K562 (cell line): ENCODE measurements at regions not wholly inside any gene's neighbourhood (a gene's known extent, or its start where the extent isn't known, plus 50 kb on each side); places are given as distances from the start of the nearest gene placed in this dataset.

ENCODE experiments used
- ATAC-seq: fragments of 200-7000 bp; cut with Tn5 transposase; 3 replicates; pipeline ENCODE4 v1.9.1; 2020; ENCODE audit warnings: moderate library complexity
- BruUV-seq: library from RNA; stranded (reverse); fragments of 400-500 nt; replicated peaks from 2 replicates; lab custom pipeline; 2021; lab: Mats Ljungman, UMichigan
- CTCF ChIA-PET: fragments of 300-600 bp; formaldehyde crosslinking; extraction: SDS; loops from one replicate; lab custom pipeline; 2021; ENCODE audit warnings: low intra/inter-chr PET ratio; lab: Yijun Ruan, JAX
- POLR2A ChIA-PET: fragments of 300-600, 350-650 bp; sonication (Branson Sonifier 250); formaldehyde crosslinking; extraction: SDS; loops from one replicate; lab custom pipeline; 2021; ENCODE audit warnings: antibody characterized with exemption, inconsistent platforms; lab: Yijun Ruan, JAX
- DNase-seq, 4 experiments: peaks; one replicate each; pipeline versions ENCODE4 v3.0.0 to v3.0.0-alpha.2; 2011 to 2018; ENCODE audit warnings: low spot score in 3 of 4, mixed read lengths in 3 of 4; ENCODE audit errors: extremely low read depth in 1 of 4
- FAIRE-seq: peaks from 2 replicates; lab custom pipeline; 2011; peaks lifted over from hg19 to GRCh38; lab: Jason Lieb, UNC
- H2AFZ ChIP-seq: 2 replicates; pipeline ENCODE4 v1.6.0; 2011; ENCODE audit warnings: low read depth, low read length, control low read depth, inconsistent platforms
- H3K27ac ChIP-seq: fragments of 200-600 bp; 3 replicates; pipeline ENCODE4 v1.8.0; 2011; ENCODE audit warnings: low read depth, mild to moderate bottlenecking, control low read depth, inconsistent platforms, low read length, moderate library complexity, mixed read lengths; ENCODE audit errors: extremely low read depth
- H3K27me3 ChIP-seq, 2 experiments: fragments of 300-600 bp in 1 of 2; 2 replicates in 1 of 2; 3 replicates in 1 of 2; pipeline versions ENCODE4 v1.6.0 to v1.8.0; 2011; ENCODE audit warnings: inconsistent platforms in 2 of 2, low read length in 2 of 2, mild to moderate bottlenecking in 1 of 2, mixed read lengths in 1 of 2, moderate library complexity in 1 of 2; ENCODE audit not compliant: control insufficient read depth in 2 of 2, insufficient read depth in 2 of 2
- H3K36me3 ChIP-seq: fragments of 300-600 bp; 3 replicates; pipeline ENCODE4 v1.8.0; 2011; ENCODE audit warnings: mild to moderate bottlenecking, low read length, inconsistent platforms; ENCODE audit not compliant: control insufficient read depth, insufficient read depth
- H3K4me1 ChIP-seq, 2 experiments: fragments of 200-600 bp in 1 of 2; replicated peaks in 1 of 2; 2 replicates in 1 of 2; 3 replicates in 1 of 2; pipeline versions ENCODE4 v1.5.1 to v1.8.0; 2011; ENCODE audit warnings: inconsistent platforms in 2 of 2, low read length in 2 of 2, mild to moderate bottlenecking in 1 of 2, mixed read lengths in 1 of 2, moderate library complexity in 1 of 2; ENCODE audit not compliant: control insufficient read depth in 2 of 2, insufficient read depth in 2 of 2
- H3K4me2 ChIP-seq: 2 replicates; pipeline ENCODE4 v1.6.1; 2011; ENCODE audit warnings: low read length, control low read depth, inconsistent platforms, mixed read lengths; ENCODE audit not compliant: insufficient read depth
- H3K4me3 ChIP-seq: fragments of 200-600 bp; sonication (generic), shearing (Covaris generic); 2 replicates; pipeline ENCODE4 v1.5.1; 2016; ENCODE audit warnings: control low read depth, inconsistent platforms
- H3K79me2 ChIP-seq: fragments of 200-600 bp; 3 replicates; pipeline ENCODE4 v1.8.0; 2011; ENCODE audit warnings: low read length, inconsistent platforms; ENCODE audit not compliant: control insufficient read depth, insufficient read depth
- H3K9ac ChIP-seq, 2 experiments: 2 replicates each; pipeline versions ENCODE4 v1.6.0 to v1.6.1; 2011; ENCODE audit warnings: low read depth in 2 of 2, low read length in 2 of 2, control low read depth in 1 of 2, inconsistent platforms in 1 of 2, mild to moderate bottlenecking in 1 of 2, mixed read lengths in 1 of 2; ENCODE audit not compliant: insufficient read depth in 1 of 2
- H3K9me1 ChIP-seq: one replicate; pipeline ENCODE4 v1.6.0; 2011; ENCODE audit warnings: inconsistent platforms, mild to moderate bottlenecking, low read length, moderate library complexity; ENCODE audit not compliant: control insufficient read depth, insufficient read depth
- H3K9me3 ChIP-seq: replicated peaks from 2 replicates; pipeline ENCODE4 v1.5.1; 2011; ENCODE audit warnings: low read depth, low read length, inconsistent platforms; ENCODE audit not compliant: control insufficient read depth, insufficient read depth
- H4K20me1 ChIP-seq: replicated peaks from 2 replicates; pipeline ENCODE4 v1.6.1; 2011; ENCODE audit warnings: low read length, inconsistent platforms, mixed read lengths; ENCODE audit not compliant: control insufficient read depth, insufficient read depth
- CBX3 ChIP-seq, 2 experiments: IDR thresholded peaks; 1 replicate in 1 of 2; 2 replicates in 1 of 2; pipeline ENCODE4 v1.6.1; 2012; ENCODE audit warnings: inconsistent platforms in 2 of 2, low read length in 2 of 2, borderline replicate concordance in 1 of 2, control low read depth in 1 of 2
- FOXM1 ChIP-seq, 2 experiments: fragments of 450-650 bp in 1 of 2; sonication (generic) in 1 of 2; formaldehyde crosslinking in 1 of 2; IDR thresholded peaks; 2 replicates each; pipeline versions ENCODE4 v1.6.1 to v1.9.0; 2017 to 2022; ENCODE audit warnings: low read depth in 2 of 2, mild to moderate bottlenecking in 2 of 2, missing genetic modification reagents in 1 of 2, moderate library complexity in 1 of 2
- GABPB1 ChIP-seq: sonication (generic); formaldehyde crosslinking; IDR thresholded peaks from 2 replicates; pipeline ENCODE4 v1.8.0; 2022; ENCODE audit warnings: mild to moderate bottlenecking, missing genetic modification reagents
- GTF2F1 ChIP-seq: IDR thresholded peaks from 2 replicates; pipeline ENCODE4 v1.6.1; 2011; ENCODE audit warnings: low read depth, low read length, improper control_type of control experiment
- KDM4B ChIP-seq, 2 experiments: fragments of 450-650 bp in 1 of 2; sonication (generic) in 1 of 2; IDR thresholded peaks; 2 replicates each; pipeline ENCODE4 v1.6.1; 2016 to 2017; ENCODE audit warnings: borderline replicate concordance in 2 of 2, antibody characterized with exemption in 1 of 2, low read depth in 1 of 2, mild to moderate bottlenecking in 1 of 2
- PRPF4 ChIP-seq: fragments of 200-400 bp; formaldehyde crosslinking; IDR thresholded peaks from one replicate; pipeline ENCODE4 v1.6.1; 2017; ENCODE audit warnings: low read length, low read depth, mild to moderate bottlenecking; ENCODE audit not compliant: insufficient read depth, poor library complexity, severe bottlenecking
- SAFB ChIP-seq: fragments of 200-400 bp; formaldehyde crosslinking; IDR thresholded peaks from 2 replicates; pipeline ENCODE4 v1.6.1; 2017; ENCODE audit warnings: low read depth, low read length, borderline replicate concordance
- SMAD3 ChIP-seq: fragments of 450-650 bp; formaldehyde crosslinking; conservative IDR thresholded peaks from 2 replicates; pipeline ENCODE4 v1.4.0; 2020; ENCODE audit warnings: mild to moderate bottlenecking
- TGIF2 ChIP-seq: sonication (generic); formaldehyde crosslinking; IDR thresholded peaks from 2 replicates; pipeline ENCODE4 v1.8.1; 2022; ENCODE audit warnings: mild to moderate bottlenecking, missing genetic modification reagents, moderate library complexity
- ZBTB34 ChIP-seq: fragments of 250-450 bp; sonication (Bioruptor Pico); IDR thresholded peaks from 2 replicates; pipeline ENCODE4 v1.8.0; 2021; ENCODE audit warnings: mild to moderate bottlenecking, moderate library complexity
- ZNF449 ChIP-seq: fragments of 250-450 bp; sonication (Bioruptor Pico); IDR thresholded peaks from 2 replicates; pipeline ENCODE4 v1.8.0; 2022; ENCODE audit warnings: moderate library complexity, mild to moderate bottlenecking, inconsistent platforms
- WGBS: fragments of 100-300 bp; shearing (Covaris generic); methylation state at CpG from one replicate; pipeline ENCODE4 v1.1.6; 2016; ENCODE audit warnings: low coverage, mixed read lengths; ENCODE audit not compliant: insufficient coverage; ENCODE audit errors: missing lambda C conversion rate; 5-methylcytosine and 5-hydroxymethylcytosine counted together
- in situ Hi-C: fragments of 300-500 bp; cut with MboI; formaldehyde crosslinking; loops from 4 replicates; pipeline ENCODE4 v1.15.0; 2018; ENCODE audit warnings: inconsistent platforms, mixed read lengths
- intact Hi-C: fragments of 100-400 bp; cut with micrococcal nuclease; formaldehyde crosslinking; loops from 2 replicates; pipeline ENCODE4 v1.14.2; 2022
- TF ChIP-seq, protein P1 (sequence below): fragments of 450-650 bp; formaldehyde crosslinking; IDR thresholded peaks from 2 replicates; pipeline ENCODE4 v1.4.0; 2020; ENCODE audit warnings: mild to moderate bottlenecking, mixed read lengths
- TF ChIP-seq, protein P2 (sequence below): sonication (generic); formaldehyde crosslinking; IDR thresholded peaks from 2 replicates; pipeline ENCODE4 v1.4.0; 2020; ENCODE audit warnings: mild to moderate bottlenecking, missing genetic modification reagents

- TF ChIP-seq, protein P1, sequence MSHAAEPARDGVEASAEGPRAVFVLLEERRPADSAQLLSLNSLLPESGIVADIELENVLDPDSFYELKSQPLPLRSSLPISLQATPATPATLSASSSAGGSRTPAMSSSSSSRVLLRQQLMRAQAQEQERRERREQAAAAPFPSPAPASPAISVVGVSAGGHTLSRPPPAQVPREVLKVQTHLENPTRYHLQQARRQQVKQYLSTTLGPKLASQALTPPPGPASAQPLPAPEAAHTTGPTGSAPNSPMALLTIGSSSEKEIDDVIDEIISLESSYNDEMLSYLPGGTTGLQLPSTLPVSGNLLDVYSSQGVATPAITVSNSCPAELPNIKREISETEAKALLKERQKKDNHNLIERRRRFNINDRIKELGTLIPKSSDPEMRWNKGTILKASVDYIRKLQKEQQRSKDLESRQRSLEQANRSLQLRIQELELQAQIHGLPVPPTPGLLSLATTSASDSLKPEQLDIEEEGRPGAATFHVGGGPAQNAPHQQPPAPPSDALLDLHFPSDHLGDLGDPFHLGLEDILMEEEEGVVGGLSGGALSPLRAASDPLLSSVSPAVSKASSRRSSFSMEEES (CRISPR knock-in tag): no peak
- TF ChIP-seq KDM4B (IDR thresholded peaks at IDR 0.05; ENCODE audit: borderline replicate concordance in 2 of 2, low read depth in 1 of 2): no peak
- TF ChIP-seq CBX3 (IDR thresholded peaks at IDR 0.05; ENCODE audit: borderline replicate concordance in 1 of 2, low read length in 2 of 2): no peak
- TF ChIP-seq, protein P2, sequence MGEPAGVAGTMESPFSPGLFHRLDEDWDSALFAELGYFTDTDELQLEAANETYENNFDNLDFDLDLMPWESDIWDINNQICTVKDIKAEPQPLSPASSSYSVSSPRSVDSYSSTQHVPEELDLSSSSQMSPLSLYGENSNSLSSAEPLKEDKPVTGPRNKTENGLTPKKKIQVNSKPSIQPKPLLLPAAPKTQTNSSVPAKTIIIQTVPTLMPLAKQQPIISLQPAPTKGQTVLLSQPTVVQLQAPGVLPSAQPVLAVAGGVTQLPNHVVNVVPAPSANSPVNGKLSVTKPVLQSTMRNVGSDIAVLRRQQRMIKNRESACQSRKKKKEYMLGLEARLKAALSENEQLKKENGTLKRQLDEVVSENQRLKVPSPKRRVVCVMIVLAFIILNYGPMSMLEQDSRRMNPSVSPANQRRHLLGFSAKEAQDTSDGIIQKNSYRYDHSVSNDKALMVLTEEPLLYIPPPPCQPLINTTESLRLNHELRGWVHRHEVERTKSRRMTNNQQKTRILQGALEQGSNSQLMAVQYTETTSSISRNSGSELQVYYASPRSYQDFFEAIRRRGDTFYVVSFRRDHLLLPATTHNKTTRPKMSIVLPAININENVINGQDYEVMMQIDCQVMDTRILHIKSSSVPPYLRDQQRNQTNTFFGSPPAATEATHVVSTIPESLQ (CRISPR knock-in tag): no peak
Measured at GRCh38 chr11:112663947-112664634, 297.1 kb upstream of the NCAM1 start (continued).

DNA sequence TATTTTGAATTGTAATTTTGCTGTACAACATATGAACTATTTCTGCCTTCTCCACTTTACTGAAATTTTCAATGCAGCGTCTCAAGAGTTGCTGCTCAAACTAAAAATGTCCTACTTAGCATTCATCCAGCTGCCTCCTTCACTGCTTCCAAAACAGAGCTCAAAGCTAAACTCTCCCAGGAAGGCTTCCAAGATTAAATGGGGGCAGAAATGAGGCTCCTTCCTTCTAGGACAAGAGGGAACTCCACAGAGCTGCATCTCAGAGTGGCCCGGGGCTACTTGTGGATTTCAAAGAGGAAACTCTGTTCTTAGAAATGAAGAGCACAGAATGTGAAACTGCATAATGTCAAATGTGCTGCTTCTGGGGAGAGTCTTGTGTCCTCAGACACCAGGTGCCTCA is 295.9 kb upstream of the NCAM1 start:
- no TSS peak for BruUV-seq
- H3K4me1 ChIP-seq: no peaks in the 10 kb centered on the region
- POLR2A ChIA-PET: no interaction called here
- no peak for TF ChIP-seq SAFB
- TF ChIP-seq GABPB1 (CRISPR knock-in tag): no peak
- TF ChIP-seq PRPF4: no peak
- TF ChIP-seq SMAD3 (CRISPR knock-in tag): no peak
- TF ChIP-seq TGIF2 (CRISPR knock-in tag): no peak
- TF ChIP-seq GTF2F1: no peak
- TF ChIP-seq ZNF449 (CRISPR knock-in tag): no peak
- TF ChIP-seq ZBTB34: no peak
- TF ChIP-seq FOXM1 (IDR thresholded peaks at IDR 0.05; ENCODE audit: low read depth): no peak
- no peak for TF ChIP-seq FOXM1 (CRISPR knock-in tag; IDR thresholded peaks at IDR 0.05; ENCODE audit: low read depth)

More for the DNA sequence above, 295.9 kb upstream of the NCAM1 start:
- FAIRE-seq (no peak), ATAC-seq (no peak), DNase-seq (no peak)
- intact Hi-C loops: no loop called here
- H3K9me1 ChIP-seq: no peaks in the 10 kb centered on the region
- H3K4me2 ChIP-seq: no peak overlapping the region
- 0% methylated on average over 2 of the region's 2 CpGs for WGBS
- H4K20me1 ChIP-seq: no peaks in the 10 kb centered on the region
- H3K4me3 ChIP-seq: no peak overlapping the region
- no peaks in the 10 kb centered on the region for H3K27me3 ChIP-seq
- CTCF ChIA-PET: no interaction called here
- H3K9ac ChIP-seq: no peak overlapping the region
- no peaks in the 10 kb centered on the region for H3K9me3 ChIP-seq
- H3K79me2 ChIP-seq: no peaks in the 10 kb centered on the region
- no peaks in the 10 kb centered on the region for H3K36me3 ChIP-seq
- no peak overlapping the region for H3K27ac ChIP-seq
- in situ Hi-C loops: no loop called here
- H2AFZ ChIP-seq: no peak overlapping the region
